ENCODE measurements at regions not wholly inside any gene's neighbourhood (a gene's known extent, or its start where the extent isn't known, plus 50 kb on each side); places are given as distances from the start of the nearest gene placed in this dataset.

- TF ChIP-seq CTCF (IDR thresholded peaks at IDR 0.05; ENCODE audit: insufficient read depth, low read depth, low read length) (no peak), EZH2 (IDR thresholded peaks at IDR 0.05; ENCODE audit: insufficient read depth, low read length) (no peak)
Observed at GRCh38 chr20:11745145-11745544, 172.5 kb upstream of the BTBD3 start.
